Body of pancreas (tissue), 4 donors: ENCODE measurements at regions not wholly inside any gene's neighbourhood (a gene's known extent, or its start where the extent isn't known, plus 50 kb on each side); places are given as distances from the start of the nearest gene placed in this dataset.

Experiments
- POLR2A ChIP-seq, 3 donors: fragments of 450-650 bp; IDR thresholded peaks; one replicate each; pipeline ENCODE4 v1.6.1; 2016; ENCODE audit warnings: antibody characterized with exemption in 3 of 3, mild to moderate bottlenecking in 2 of 3
- TF ChIP-seq, protein P1 (sequence below), 7 experiments: fragments of 450-650 bp in 4 of 7; fragments of 200-600 bp in 3 of 7; sonication (generic) in 3 of 7; IDR thresholded peaks; one replicate each; pipeline ENCODE4 v1.5.1; 2016 to 2019; ENCODE audit warnings: antibody characterized with exemption in 7 of 7

- TF ChIP-seq, protein P1, sequence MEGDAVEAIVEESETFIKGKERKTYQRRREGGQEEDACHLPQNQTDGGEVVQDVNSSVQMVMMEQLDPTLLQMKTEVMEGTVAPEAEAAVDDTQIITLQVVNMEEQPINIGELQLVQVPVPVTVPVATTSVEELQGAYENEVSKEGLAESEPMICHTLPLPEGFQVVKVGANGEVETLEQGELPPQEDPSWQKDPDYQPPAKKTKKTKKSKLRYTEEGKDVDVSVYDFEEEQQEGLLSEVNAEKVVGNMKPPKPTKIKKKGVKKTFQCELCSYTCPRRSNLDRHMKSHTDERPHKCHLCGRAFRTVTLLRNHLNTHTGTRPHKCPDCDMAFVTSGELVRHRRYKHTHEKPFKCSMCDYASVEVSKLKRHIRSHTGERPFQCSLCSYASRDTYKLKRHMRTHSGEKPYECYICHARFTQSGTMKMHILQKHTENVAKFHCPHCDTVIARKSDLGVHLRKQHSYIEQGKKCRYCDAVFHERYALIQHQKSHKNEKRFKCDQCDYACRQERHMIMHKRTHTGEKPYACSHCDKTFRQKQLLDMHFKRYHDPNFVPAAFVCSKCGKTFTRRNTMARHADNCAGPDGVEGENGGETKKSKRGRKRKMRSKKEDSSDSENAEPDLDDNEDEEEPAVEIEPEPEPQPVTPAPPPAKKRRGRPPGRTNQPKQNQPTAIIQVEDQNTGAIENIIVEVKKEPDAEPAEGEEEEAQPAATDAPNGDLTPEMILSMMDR (IDR thresholded peaks at IDR 0.05), result no peak
- no peak for TF ChIP-seq POLR2A (IDR thresholded peaks at IDR 0.05)
Measured at GRCh38 chr4:130043732-130044160, 947.8 kb downstream of the C4orf33 start.
